22Rv1 (cell line): ENCODE measurements at regions not wholly inside any gene's neighbourhood (a gene's known extent, or its start where the extent isn't known, plus 50 kb on each side); places are given as distances from the start of the nearest gene placed in this dataset.

Experiments used
- ZFX ChIP-seq: fragments of 450-650 bp; IDR thresholded peaks from 2 replicates; pipeline ENCODE4 v1.6.1; 2017; ENCODE audit warnings: antibody characterized with exemption, borderline replicate concordance
- TF ChIP-seq, protein P1 (sequence below): fragments of 450-650 bp; IDR thresholded peaks from 2 replicates; pipeline ENCODE4 v1.5.1; 2017; ENCODE audit warnings: mild to moderate bottlenecking

- TF ChIP-seq, protein P1, sequence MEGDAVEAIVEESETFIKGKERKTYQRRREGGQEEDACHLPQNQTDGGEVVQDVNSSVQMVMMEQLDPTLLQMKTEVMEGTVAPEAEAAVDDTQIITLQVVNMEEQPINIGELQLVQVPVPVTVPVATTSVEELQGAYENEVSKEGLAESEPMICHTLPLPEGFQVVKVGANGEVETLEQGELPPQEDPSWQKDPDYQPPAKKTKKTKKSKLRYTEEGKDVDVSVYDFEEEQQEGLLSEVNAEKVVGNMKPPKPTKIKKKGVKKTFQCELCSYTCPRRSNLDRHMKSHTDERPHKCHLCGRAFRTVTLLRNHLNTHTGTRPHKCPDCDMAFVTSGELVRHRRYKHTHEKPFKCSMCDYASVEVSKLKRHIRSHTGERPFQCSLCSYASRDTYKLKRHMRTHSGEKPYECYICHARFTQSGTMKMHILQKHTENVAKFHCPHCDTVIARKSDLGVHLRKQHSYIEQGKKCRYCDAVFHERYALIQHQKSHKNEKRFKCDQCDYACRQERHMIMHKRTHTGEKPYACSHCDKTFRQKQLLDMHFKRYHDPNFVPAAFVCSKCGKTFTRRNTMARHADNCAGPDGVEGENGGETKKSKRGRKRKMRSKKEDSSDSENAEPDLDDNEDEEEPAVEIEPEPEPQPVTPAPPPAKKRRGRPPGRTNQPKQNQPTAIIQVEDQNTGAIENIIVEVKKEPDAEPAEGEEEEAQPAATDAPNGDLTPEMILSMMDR, result no peak
- no peak for TF ChIP-seq ZFX
These were observed 918.0 kb downstream of the TFAP2A start for GRCh38 chr6:9496837-9497236.
